ENCODE measurements at regions not wholly inside any gene's neighbourhood (a gene's known extent, or its start where the extent isn't known, plus 50 kb on each side); places are given as distances from the start of the nearest gene placed in this dataset.

DNA sequence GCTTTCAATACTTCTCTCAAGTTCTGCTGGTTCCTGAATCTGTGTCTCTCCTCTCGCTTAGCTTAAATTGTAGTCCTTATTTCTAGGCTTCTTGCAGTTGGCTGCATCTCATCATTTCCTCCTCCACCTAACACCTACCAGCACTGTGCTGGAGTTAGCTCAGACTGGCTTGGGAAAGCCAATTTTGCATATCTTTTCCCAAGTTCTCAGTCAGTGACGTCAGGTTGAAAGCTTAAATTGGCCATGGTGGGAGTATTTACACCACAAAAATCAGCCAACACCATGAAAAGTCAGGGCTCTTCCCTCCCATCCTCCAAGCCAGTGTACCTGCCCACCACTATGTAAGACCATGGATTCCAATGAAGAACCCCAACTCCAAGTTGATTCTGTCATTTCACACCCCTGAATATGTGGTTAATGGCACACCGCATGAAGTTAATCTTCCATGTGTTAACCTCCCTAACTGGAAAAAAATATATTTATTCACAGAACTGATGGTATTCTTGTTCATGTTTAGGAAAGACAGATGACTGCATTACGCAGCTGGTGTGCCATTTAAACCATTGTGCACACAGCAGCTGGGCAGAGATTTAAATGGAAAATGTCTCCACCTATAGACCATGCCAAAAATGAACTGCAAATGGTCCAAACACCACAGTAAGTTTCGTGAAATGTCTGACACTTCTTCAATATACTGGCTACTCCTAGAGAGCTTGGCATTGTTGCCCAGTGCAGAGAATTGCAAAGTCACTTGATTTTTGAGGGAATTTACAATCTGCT lies 274.1 kb upstream of the MAP3K7 start:
- TF ChIP-seq, protein P1, sequence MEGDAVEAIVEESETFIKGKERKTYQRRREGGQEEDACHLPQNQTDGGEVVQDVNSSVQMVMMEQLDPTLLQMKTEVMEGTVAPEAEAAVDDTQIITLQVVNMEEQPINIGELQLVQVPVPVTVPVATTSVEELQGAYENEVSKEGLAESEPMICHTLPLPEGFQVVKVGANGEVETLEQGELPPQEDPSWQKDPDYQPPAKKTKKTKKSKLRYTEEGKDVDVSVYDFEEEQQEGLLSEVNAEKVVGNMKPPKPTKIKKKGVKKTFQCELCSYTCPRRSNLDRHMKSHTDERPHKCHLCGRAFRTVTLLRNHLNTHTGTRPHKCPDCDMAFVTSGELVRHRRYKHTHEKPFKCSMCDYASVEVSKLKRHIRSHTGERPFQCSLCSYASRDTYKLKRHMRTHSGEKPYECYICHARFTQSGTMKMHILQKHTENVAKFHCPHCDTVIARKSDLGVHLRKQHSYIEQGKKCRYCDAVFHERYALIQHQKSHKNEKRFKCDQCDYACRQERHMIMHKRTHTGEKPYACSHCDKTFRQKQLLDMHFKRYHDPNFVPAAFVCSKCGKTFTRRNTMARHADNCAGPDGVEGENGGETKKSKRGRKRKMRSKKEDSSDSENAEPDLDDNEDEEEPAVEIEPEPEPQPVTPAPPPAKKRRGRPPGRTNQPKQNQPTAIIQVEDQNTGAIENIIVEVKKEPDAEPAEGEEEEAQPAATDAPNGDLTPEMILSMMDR (conservative IDR thresholded peaks at IDR 0.05; ENCODE audit: low read length), result peak; percentile 14; the same call in 1 of the 2 replicates
- no peak overlapping the region for H3K4me3 ChIP-seq (ENCODE audit: low read length)
- no peak for DNase-seq (ENCODE audit: low read depth)

DNA sequence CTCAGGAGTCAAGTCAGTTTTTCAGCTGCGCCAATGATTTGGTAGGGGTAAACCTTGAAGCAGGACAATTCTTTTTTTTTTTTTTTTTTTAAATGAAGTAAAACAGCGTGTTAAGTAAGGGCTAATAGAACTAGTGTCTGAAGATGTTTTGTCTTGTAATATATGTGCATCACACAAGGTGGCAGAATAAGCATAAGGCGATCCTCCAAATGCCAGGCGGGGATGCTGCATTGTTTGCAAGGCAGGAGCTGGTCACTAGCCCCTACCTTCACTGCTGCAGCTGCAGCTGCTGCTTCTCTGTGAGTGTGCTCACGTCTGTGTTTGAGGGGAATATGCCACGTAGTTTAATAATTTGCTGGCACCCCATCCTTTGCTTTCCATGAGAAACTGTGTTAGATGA lies 272.7 kb upstream of the MAP3K7 start:
- TF ChIP-seq, protein P1 (conservative IDR thresholded peaks at IDR 0.05; ENCODE audit: low read length), result no peak
- no peak overlapping the region for H3K4me3 ChIP-seq (ENCODE audit: low read length)
- DNase-seq (ENCODE audit: low read depth), result no peak

DNA sequence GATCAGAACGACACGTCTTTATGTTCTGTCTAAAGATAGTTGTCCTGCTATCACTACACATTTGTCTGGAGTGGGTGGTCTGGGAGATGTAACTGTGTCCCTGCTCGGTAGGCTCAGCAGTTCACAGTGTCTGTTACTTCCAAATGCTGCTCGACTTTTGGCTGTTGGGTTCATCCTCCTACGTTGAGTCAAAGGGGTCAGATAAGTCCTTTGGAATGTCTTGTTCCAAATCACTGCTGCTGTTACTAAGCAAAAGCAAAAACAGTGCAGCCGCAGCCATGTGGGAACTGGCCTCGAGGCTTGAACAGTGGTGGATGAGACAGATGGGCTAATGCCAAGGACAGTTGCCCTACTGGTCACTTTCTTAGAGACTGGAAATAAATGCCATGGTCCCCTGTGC lies 272.2 kb upstream of the MAP3K7 start:
- H3K4me3 ChIP-seq (ENCODE audit: low read length), result no peak overlapping the region
- TF ChIP-seq, protein P1 (conservative IDR thresholded peaks at IDR 0.05; ENCODE audit: low read length), result no peak
- no peak for DNase-seq (ENCODE audit: low read depth)

DNA sequence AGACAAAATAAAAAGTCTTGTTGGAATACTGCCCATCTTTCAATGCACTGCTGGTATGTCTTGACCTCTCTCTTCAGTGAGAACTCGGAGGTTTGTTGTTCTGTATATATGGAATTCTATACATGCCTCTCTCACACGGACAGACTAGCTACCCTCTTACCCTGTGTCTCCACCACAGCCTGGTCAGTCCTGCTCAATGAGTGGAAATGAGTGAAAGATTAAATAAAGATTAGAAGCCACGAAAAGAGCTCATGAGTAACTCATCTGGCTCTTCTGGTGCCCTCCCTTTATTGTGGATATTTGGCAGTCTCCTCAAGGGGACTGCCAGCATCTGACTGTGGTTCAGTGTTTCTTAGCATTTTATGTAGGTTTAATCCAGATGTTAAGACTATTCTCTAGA lies 262.8 kb upstream of the MAP3K7 start:
- TF ChIP-seq, protein P1 (conservative IDR thresholded peaks at IDR 0.05; ENCODE audit: low read length), result no peak
- no peak for DNase-seq (ENCODE audit: low read depth)
- no peak overlapping the region for H3K4me3 ChIP-seq (ENCODE audit: low read length)

DNA sequence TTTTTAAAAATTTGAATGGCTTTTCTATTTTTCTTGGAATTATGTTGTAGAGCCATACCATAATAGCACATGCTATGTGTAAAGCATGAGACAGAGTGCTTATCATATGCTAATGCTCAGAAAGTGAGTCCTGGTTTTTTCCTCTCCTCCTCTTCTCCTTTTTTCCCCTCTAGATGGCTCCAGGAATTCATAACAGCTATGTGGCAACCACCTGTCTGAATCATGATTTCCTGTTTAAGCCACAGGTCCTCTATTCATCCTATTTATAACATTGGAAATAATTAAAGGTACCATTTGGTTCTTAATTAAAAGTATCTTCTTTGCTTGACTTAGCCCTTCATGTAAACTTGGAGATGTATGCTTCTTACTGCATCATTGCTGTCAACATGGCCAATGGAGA lies 260.0 kb upstream of the MAP3K7 start:
- no peak overlapping the region for H3K4me3 ChIP-seq (ENCODE audit: low read length)
- no peak for DNase-seq (ENCODE audit: low read depth)
- TF ChIP-seq, protein P1 (conservative IDR thresholded peaks at IDR 0.05; ENCODE audit: low read length), result no peak

DNA sequence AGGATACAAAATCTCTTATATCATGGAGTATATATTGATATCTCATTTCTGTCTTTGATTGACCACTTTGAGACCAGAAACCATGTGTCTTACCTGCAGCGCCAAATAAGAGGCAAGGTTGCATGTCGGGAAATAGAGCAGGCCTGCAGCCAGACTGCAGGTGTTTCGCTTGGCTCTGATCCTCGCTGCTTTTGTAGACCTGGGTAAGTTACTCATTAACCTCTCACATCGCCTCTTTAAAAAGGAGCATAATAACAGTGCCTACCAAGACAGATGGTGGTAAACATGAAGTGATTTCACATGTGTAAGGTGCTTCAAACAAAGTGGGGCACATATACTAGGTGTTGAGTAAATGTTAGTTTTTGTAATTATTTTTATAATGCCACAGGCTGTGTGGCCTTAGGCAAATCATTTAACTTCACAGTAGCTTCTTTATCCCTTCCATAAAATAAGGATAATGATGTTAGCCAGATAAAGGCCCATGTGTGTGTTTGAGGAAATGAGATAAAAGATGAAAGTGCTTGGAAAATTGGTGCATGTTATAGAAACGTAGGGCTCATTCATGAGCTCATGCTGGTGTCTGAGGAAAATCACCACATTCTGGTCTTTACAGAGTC lies 248.8 kb upstream of the MAP3K7 start:
- H3K4me3 ChIP-seq (ENCODE audit: low read length), result no peak overlapping the region
- no peak for DNase-seq (ENCODE audit: low read depth)
- TF ChIP-seq, protein P1 (conservative IDR thresholded peaks at IDR 0.05; ENCODE audit: low read length), result no peak

DNA sequence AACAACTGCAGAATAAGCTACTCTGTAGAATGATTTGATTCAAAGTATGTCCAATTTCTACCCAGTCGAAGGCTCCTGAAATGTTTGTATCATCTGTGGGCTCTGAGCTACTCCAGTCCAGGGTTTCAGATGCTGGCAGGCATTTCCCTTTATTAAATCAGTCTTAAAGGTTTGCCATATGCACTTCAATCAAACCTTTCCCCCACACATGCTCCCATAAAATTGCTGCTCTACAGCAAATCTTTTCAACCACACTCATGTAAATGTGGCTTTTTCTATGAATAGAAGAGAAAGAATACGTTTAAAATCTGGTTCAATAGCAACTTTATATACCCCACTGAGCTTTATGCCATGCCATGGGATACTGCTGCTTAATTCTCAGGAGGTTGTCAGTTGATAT lies 242.4 kb upstream of the MAP3K7 start:
- H3K4me3 ChIP-seq (ENCODE audit: low read length), result no peak overlapping the region
- TF ChIP-seq, protein P1 (conservative IDR thresholded peaks at IDR 0.05; ENCODE audit: low read length), result no peak
- no peak for DNase-seq (ENCODE audit: low read depth)
